HEK293 (cell line): ENCODE measurements at regions not wholly inside any gene's neighbourhood (a gene's known extent, or its start where the extent isn't known, plus 50 kb on each side); places are given as distances from the start of the nearest gene placed in this dataset.

Source experiments
- CTCF ChIA-PET: fragments of 350-600 bp; formaldehyde crosslinking; extraction: SDS; loops from one replicate; lab custom pipeline; 2021; ENCODE audit warnings: antibody characterized with exemption; lab: Yijun Ruan, JAX
- POLR2A ChIA-PET: fragments of 300-600 bp; formaldehyde crosslinking; extraction: SDS; loops from one replicate; lab custom pipeline; 2020; ENCODE audit warnings: antibody characterized with exemption, inconsistent platforms; lab: Yijun Ruan, JAX
- H3K27ac ChIP-seq: fragments of 200-500 bp; sonication (Bioruptor generic); 2 replicates; pipeline ENCODE4 v1.5.1; 2014; ENCODE audit warnings: low read depth, low read length, control low read depth, inconsistent platforms; ENCODE audit errors: extremely low read depth
- H3K36me3 ChIP-seq, 2 experiments: fragments of 200-500 bp in 1 of 2; sonication (Bioruptor generic) in 1 of 2; 1 replicate in 1 of 2; 2 replicates in 1 of 2; pipeline ENCODE4 v1.5.1; 2014 to 2017; ENCODE audit warnings: inconsistent platforms in 2 of 2, low read length in 2 of 2; ENCODE audit not compliant: control insufficient read depth in 2 of 2, insufficient read depth in 1 of 2
- H3K4me1 ChIP-seq: fragments of 200-500 bp; sonication (Bioruptor generic); 2 replicates; pipeline ENCODE4 v1.5.1; 2014; ENCODE audit warnings: mild to moderate bottlenecking, low read length, inconsistent platforms; ENCODE audit not compliant: control insufficient read depth, insufficient read depth
- H3K4me3 ChIP-seq: 2 replicates; pipeline ENCODE4 v1.5.1; 2011; ENCODE audit warnings: low read depth, mild to moderate bottlenecking, control low read depth, low read length, moderate library complexity
- H3K9me3 ChIP-seq: fragments of 200-500 bp; sonication (Bioruptor generic); 2 replicates; pipeline ENCODE4 v1.5.1; 2014; ENCODE audit warnings: low read depth, low read length, inconsistent platforms; ENCODE audit not compliant: control insufficient read depth, insufficient read depth
- HOXD13 ChIP-seq: sonication (generic); formaldehyde crosslinking; IDR thresholded peaks from 2 replicates; pipeline ENCODE4 v1.8.0; 2022; ENCODE audit warnings: missing genetic modification reagents, borderline replicate concordance
- KLF16 ChIP-seq: fragments of 450-650 bp; formaldehyde crosslinking; IDR thresholded peaks from 2 replicates; pipeline ENCODE4 v1.5.1; 2017; ENCODE audit warnings: missing biosample characterization, missing genetic modification characterization
- KLF9 ChIP-seq: fragments of 450-650 bp; formaldehyde crosslinking; IDR thresholded peaks from 2 replicates; pipeline ENCODE4 v1.5.1; 2016; ENCODE audit warnings: missing biosample characterization, missing genetic modification characterization, low read depth
- MYNN ChIP-seq: fragments of 450-650 bp; formaldehyde crosslinking; IDR thresholded peaks from 2 replicates; pipeline ENCODE4 v1.5.1; 2016; ENCODE audit warnings: missing biosample characterization, missing genetic modification characterization, borderline replicate concordance
- OVOL3 ChIP-seq: fragments of 450-650 bp; formaldehyde crosslinking; IDR thresholded peaks from 2 replicates; pipeline ENCODE4 v1.5.1; 2016; ENCODE audit warnings: missing biosample characterization, missing genetic modification characterization
- SP7 ChIP-seq: fragments of 450-650 bp; formaldehyde crosslinking; IDR thresholded peaks from 2 replicates; pipeline ENCODE4 v1.5.1; 2016; ENCODE audit warnings: missing biosample characterization, missing genetic modification characterization
- YY2 ChIP-seq: fragments of 450-650 bp; formaldehyde crosslinking; IDR thresholded peaks from 2 replicates; pipeline ENCODE4 v1.5.1; 2016; ENCODE audit warnings: missing biosample characterization, missing genetic modification characterization
- ZBTB1 ChIP-seq: fragments of 450-650 bp; formaldehyde crosslinking; IDR thresholded peaks from 2 replicates; pipeline ENCODE4 v1.5.1; 2016; ENCODE audit warnings: missing biosample characterization, missing genetic modification characterization
- ZNF114 ChIP-seq: fragments of 450-650 bp; formaldehyde crosslinking; IDR thresholded peaks from 2 replicates; pipeline ENCODE4 v1.5.0; 2017; ENCODE audit warnings: missing biosample characterization, missing genetic modification characterization
- ZNF132 ChIP-seq: fragments of 450-650 bp; formaldehyde crosslinking; IDR thresholded peaks from 2 replicates; pipeline ENCODE4 v1.5.1; 2017; ENCODE audit warnings: missing biosample characterization, missing genetic modification characterization, borderline replicate concordance
- ZNF155 ChIP-seq: fragments of 450-650 bp; formaldehyde crosslinking; IDR thresholded peaks from 2 replicates; pipeline ENCODE4 v1.5.1; 2016; ENCODE audit warnings: missing biosample characterization, missing genetic modification characterization
- ZNF239 ChIP-seq: fragments of 450-650 bp; formaldehyde crosslinking; IDR thresholded peaks from 2 replicates; pipeline ENCODE4 v1.5.1; 2016; ENCODE audit warnings: missing biosample characterization, missing genetic modification characterization
- ZNF274 ChIP-seq, 2 experiments: fragments of 200-500 bp in 1 of 2; fragments of 450-650 bp in 1 of 2; sonication (Bioruptor generic) in 1 of 2; formaldehyde crosslinking in 1 of 2; IDR thresholded peaks; 2 replicates each; pipeline versions ENCODE4 v1.5.1 to v1.6.1; 2014 to 2016; ENCODE audit warnings: borderline replicate concordance in 1 of 2, inconsistent platforms in 1 of 2, low read length in 1 of 2, missing biosample characterization in 1 of 2, missing genetic modification characterization in 1 of 2
- ZNF335 ChIP-seq: fragments of 450-650 bp; formaldehyde crosslinking; conservative IDR thresholded peaks from 2 replicates; pipeline ENCODE4 v1.5.1; 2016; ENCODE audit warnings: missing biosample characterization, missing genetic modification characterization
- ZNF341 ChIP-seq: fragments of 450-650 bp; formaldehyde crosslinking; IDR thresholded peaks from 2 replicates; pipeline ENCODE4; 2016; ENCODE audit warnings: low read depth, missing biosample characterization, missing genetic modification characterization
- ZNF354C ChIP-seq: fragments of 450-650 bp; formaldehyde crosslinking; IDR thresholded peaks from 2 replicates; pipeline ENCODE4 v1.5.1; 2016; ENCODE audit warnings: missing biosample characterization, missing genetic modification characterization, low read depth, borderline replicate concordance
- ZNF404 ChIP-seq: fragments of 450-650 bp; formaldehyde crosslinking; IDR thresholded peaks from 2 replicates; pipeline ENCODE4 v1.5.1; 2017; ENCODE audit warnings: missing biosample characterization, missing genetic modification characterization
- ZNF416 ChIP-seq: fragments of 450-650 bp; formaldehyde crosslinking; IDR thresholded peaks from 2 replicates; pipeline ENCODE4 v1.5.1; 2016; ENCODE audit warnings: missing biosample characterization, missing genetic modification characterization
- ZNF48 ChIP-seq: fragments of 450-650 bp; formaldehyde crosslinking; IDR thresholded peaks from 2 replicates; pipeline ENCODE4 v1.5.1; 2016; ENCODE audit warnings: missing biosample characterization, missing genetic modification characterization
- ZNF530 ChIP-seq: fragments of 450-650 bp; formaldehyde crosslinking; IDR thresholded peaks from 2 replicates; pipeline ENCODE4 v1.5.1; 2016; ENCODE audit warnings: low read depth, missing biosample characterization, missing genetic modification characterization
- ZNF561 ChIP-seq: fragments of 450-650 bp; IDR thresholded peaks from 2 replicates; pipeline ENCODE4 v1.5.1; 2018; ENCODE audit warnings: missing biosample characterization, missing genetic modification characterization, borderline replicate concordance
- ZNF654 ChIP-seq: fragments of 450-650 bp; formaldehyde crosslinking; IDR thresholded peaks from 2 replicates; pipeline ENCODE4 v1.5.1; 2016; ENCODE audit warnings: low read depth, missing biosample characterization, missing genetic modification characterization
- ZNF785 ChIP-seq: fragments of 450-650 bp; formaldehyde crosslinking; IDR thresholded peaks from 2 replicates; pipeline ENCODE4 v1.5.1; 2016; ENCODE audit warnings: missing biosample characterization, missing genetic modification characterization
- ZSCAN23 ChIP-seq: fragments of 450-650 bp; formaldehyde crosslinking; IDR thresholded peaks from 2 replicates; pipeline ENCODE4 v1.5.1; 2016; ENCODE audit warnings: missing biosample characterization, missing genetic modification characterization
- ZXDB ChIP-seq: fragments of 450-650 bp; formaldehyde crosslinking; IDR thresholded peaks from 2 replicates; pipeline ENCODE4 v1.5.1; 2016; ENCODE audit warnings: missing biosample characterization, missing genetic modification characterization
- TF ChIP-seq, protein P1 (sequence below): fragments of 450-650 bp; formaldehyde crosslinking; IDR thresholded peaks from 2 replicates; pipeline ENCODE4 v1.5.1; 2016; ENCODE audit warnings: missing biosample characterization, missing genetic modification characterization, borderline replicate concordance
- TF ChIP-seq, protein P2 (sequence below): fragments of 450-650 bp; formaldehyde crosslinking; IDR thresholded peaks from 2 replicates; pipeline ENCODE4 v1.5.1; 2016; ENCODE audit warnings: missing biosample characterization, missing genetic modification characterization

DNA sequence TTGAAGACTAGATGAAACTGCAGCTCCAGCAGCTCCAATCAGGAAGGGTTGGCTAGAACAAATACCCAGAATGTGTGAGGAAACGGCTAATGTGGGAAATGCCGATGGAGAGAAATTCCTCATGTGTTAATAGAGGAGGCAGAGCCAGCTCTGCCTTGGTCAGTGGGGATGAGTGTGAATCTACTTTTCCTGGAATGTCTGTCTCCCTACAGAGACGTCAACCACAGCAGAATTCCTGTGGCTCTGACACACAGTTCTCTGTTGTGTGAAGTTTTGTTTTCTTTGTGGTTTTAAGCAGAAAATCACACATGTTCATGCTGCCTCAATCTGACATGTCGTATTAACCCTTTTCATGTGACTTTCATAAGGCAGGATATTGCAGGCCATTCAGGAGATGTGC is 476.6 kb upstream of the WWC1 start:
- Histone ChIP-seq H3K9me3 (no peaks in the 10 kb centered on the region), H3K4me3 (no peak overlapping the region), H3K27ac (no peak overlapping the region), H3K4me1 (no peaks in the 10 kb centered on the region), H3K36me3 (no peaks in the 10 kb centered on the region)
- TF ChIP-seq ZNF239 (no peak), YY2 (tag by site-specific recombination) (no peak), ZSCAN23 (tag by site-specific recombination) (no peak), ZNF785 (tag by site-specific recombination) (no peak), ZNF416 (no peak), ZNF114 (no peak), SP7 (no peak), OVOL3 (tag by site-specific recombination) (no peak), KLF16 (tag by site-specific recombination) (no peak), HOXD13 (CRISPR knock-in tag) (no peak), ZNF404 (no peak), ZBTB1 (tag by site-specific recombination) (no peak)
- TF ChIP-seq, protein P1, sequence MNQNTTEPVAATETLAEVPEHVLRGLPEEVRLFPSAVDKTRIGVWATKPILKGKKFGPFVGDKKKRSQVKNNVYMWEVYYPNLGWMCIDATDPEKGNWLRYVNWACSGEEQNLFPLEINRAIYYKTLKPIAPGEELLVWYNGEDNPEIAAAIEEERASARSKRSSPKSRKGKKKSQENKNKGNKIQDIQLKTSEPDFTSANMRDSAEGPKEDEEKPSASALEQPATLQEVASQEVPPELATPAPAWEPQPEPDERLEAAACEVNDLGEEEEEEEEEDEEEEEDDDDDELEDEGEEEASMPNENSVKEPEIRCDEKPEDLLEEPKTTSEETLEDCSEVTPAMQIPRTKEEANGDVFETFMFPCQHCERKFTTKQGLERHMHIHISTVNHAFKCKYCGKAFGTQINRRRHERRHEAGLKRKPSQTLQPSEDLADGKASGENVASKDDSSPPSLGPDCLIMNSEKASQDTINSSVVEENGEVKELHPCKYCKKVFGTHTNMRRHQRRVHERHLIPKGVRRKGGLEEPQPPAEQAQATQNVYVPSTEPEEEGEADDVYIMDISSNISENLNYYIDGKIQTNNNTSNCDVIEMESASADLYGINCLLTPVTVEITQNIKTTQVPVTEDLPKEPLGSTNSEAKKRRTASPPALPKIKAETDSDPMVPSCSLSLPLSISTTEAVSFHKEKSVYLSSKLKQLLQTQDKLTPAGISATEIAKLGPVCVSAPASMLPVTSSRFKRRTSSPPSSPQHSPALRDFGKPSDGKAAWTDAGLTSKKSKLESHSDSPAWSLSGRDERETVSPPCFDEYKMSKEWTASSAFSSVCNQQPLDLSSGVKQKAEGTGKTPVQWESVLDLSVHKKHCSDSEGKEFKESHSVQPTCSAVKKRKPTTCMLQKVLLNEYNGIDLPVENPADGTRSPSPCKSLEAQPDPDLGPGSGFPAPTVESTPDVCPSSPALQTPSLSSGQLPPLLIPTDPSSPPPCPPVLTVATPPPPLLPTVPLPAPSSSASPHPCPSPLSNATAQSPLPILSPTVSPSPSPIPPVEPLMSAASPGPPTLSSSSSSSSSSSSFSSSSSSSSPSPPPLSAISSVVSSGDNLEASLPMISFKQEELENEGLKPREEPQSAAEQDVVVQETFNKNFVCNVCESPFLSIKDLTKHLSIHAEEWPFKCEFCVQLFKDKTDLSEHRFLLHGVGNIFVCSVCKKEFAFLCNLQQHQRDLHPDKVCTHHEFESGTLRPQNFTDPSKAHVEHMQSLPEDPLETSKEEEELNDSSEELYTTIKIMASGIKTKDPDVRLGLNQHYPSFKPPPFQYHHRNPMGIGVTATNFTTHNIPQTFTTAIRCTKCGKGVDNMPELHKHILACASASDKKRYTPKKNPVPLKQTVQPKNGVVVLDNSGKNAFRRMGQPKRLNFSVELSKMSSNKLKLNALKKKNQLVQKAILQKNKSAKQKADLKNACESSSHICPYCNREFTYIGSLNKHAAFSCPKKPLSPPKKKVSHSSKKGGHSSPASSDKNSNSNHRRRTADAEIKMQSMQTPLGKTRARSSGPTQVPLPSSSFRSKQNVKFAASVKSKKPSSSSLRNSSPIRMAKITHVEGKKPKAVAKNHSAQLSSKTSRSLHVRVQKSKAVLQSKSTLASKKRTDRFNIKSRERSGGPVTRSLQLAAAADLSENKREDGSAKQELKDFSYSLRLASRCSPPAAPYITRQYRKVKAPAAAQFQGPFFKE (tag by site-specific recombination): no peak
- ChIA-PET CTCF (interaction anchor here (0.6 kb wide), 1 partner anchor 38 kb away, joined by 4 read pairs; no protein-coding TSS in a partner anchor), POLR2A (interaction anchor here (0.7 kb wide), 1 partner anchor 1201 kb away, joined by 3 read pairs; no protein-coding TSS in a partner anchor)

DNA sequence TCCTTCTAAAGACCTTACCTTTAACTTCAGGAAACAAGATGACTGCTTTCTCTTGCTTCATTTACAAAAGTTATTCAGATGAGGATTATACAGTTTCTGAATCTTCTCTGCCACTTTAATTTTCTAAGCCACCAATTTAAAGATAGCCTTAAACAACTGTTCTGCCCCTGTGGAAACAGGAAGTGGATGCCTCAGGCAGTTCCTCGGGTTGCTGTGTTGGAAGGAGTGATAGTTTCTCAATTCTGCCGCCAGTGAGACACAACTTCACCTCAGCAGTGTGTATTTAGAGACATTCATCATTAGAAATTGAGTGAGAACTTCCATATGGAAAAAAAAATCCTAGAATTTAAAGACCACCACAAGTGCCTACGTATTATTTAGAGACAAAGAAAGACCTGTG is 475.1 kb upstream of the WWC1 start:
- H3K4me1 ChIP-seq: no peaks in the 10 kb centered on the region

DNA sequence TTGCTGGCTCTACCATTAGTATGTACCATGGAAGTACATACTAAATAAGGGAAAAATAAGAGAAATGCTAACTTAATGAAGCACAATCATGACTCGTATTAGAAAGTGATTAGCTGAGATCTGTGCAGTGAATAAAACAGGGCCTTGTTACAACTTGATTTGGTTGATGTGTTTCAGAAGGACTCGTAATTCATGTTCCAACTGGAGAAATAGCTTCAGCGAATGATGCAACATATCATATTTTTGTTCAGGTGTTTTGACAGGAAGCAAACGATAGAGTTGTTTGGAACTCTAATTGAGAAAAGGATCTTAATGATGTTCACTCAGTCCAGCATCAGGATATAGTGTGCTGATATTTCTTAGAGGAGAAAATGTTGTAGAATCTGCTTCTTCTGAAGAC is 474.6 kb upstream of the WWC1 start:
- ChIA-PET CTCF (no interaction called here), POLR2A (no interaction called here)
- H3K4me1 ChIP-seq: no peaks in the 10 kb centered on the region
- no peak overlapping the region for H3K27ac ChIP-seq
- H3K36me3 ChIP-seq: no peaks in the 10 kb centered on the region
- no peak overlapping the region for H3K4me3 ChIP-seq
- no peaks in the 10 kb centered on the region for H3K9me3 ChIP-seq
- no peak for TF ChIP-seq ZNF48 (tag by site-specific recombination)
- no peak for TF ChIP-seq ZNF530 (tag by site-specific recombination)
- no peak for TF ChIP-seq ZXDB (tag by site-specific recombination)
- no peak for TF ChIP-seq ZNF354C (tag by site-specific recombination)
- no peak for TF ChIP-seq ZNF132 (tag by site-specific recombination)
- no peak for TF ChIP-seq ZNF274 (IDR thresholded peaks at IDR 0.05; ENCODE audit: low read length)
- no peak for TF ChIP-seq ZNF274 (tag by site-specific recombination; IDR thresholded peaks at IDR 0.05; ENCODE audit: borderline replicate concordance)
- no peak for TF ChIP-seq ZNF341 (tag by site-specific recombination)
- no peak for TF ChIP-seq ZNF155 (tag by site-specific recombination)
- TF ChIP-seq KLF16 (tag by site-specific recombination): no peak
- TF ChIP-seq ZNF654 (tag by site-specific recombination): no peak
- TF ChIP-seq, protein P2, sequence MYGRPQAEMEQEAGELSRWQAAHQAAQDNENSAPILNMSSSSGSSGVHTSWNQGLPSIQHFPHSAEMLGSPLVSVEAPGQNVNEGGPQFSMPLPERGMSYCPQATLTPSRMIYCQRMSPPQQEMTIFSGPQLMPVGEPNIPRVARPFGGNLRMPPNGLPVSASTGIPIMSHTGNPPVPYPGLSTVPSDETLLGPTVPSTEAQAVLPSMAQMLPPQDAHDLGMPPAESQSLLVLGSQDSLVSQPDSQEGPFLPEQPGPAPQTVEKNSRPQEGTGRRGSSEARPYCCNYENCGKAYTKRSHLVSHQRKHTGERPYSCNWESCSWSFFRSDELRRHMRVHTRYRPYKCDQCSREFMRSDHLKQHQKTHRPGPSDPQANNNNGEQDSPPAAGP (tag by site-specific recombination): no peak
- TF ChIP-seq ZNF335 (tag by site-specific recombination): no peak
- TF ChIP-seq KLF9 (tag by site-specific recombination): no peak

More for the DNA sequence above, 475.1 kb upstream of the WWC1 start:
- H3K36me3 ChIP-seq: no peaks in the 10 kb centered on the region
- ChIA-PET POLR2A (no interaction called here), CTCF (no interaction called here)
- TF ChIP-seq ZNF561 (tag by site-specific recombination) (no peak), MYNN (tag by site-specific recombination) (no peak)
- no peak overlapping the region for H3K27ac ChIP-seq
- H3K9me3 ChIP-seq: no peaks in the 10 kb centered on the region
- no peak overlapping the region for H3K4me3 ChIP-seq
